ENCODE measurements at regions not wholly inside any gene's neighbourhood (a gene's known extent, or its start where the extent isn't known, plus 50 kb on each side); places are given as distances from the start of the nearest gene placed in this dataset.

GRCh38 chr13:64505336-64505910 is 2724.7 kb downstream of the PCDH9 start:
- no peaks in the 10 kb centered on the region for H3K4me1 ChIP-seq
- H3K27me3 ChIP-seq: no peaks in the 10 kb centered on the region
- ATAC-seq: no peak
- H3K27ac ChIP-seq: no peak overlapping the region
- WGBS, 2 donors (ENCODE audit: low coverage in 1 of 2): 48 to 79% methylated on average over 3 to 4 of the region's 4 CpGs
- no peaks in the 10 kb centered on the region for H3K36me3 ChIP-seq
- no peak for TF ChIP-seq EP300 (IDR thresholded peaks at IDR 0.05)
- no peak overlapping the region for H3K4me3 ChIP-seq
- H3K9me3 ChIP-seq: no peaks in the 10 kb centered on the region

GRCh38 chr13:64488731-64489130 is 2741.4 kb downstream of the PCDH9 start:
- ATAC-seq: no peak
- Histone ChIP-seq H3K4me3 (no peak overlapping the region), H3K9me3 (no peaks in the 10 kb centered on the region), H3K27me3 (no peaks in the 10 kb centered on the region), H3K4me1 (no peaks in the 10 kb centered on the region), H3K36me3 (no peaks in the 10 kb centered on the region), H3K27ac (no peak overlapping the region)
- TF ChIP-seq POLR2AphosphoS5 (IDR thresholded peaks at IDR 0.05) (no peak), POLR2A (IDR thresholded peaks at IDR 0.05) (no peak), EP300 (IDR thresholded peaks at IDR 0.05) (no peak), CTCF (IDR thresholded peaks at IDR 0.05) (no peak)

GRCh38 chr13:64482373-64482772 is 2747.8 kb downstream of the PCDH9 start:
- no peak overlapping the region for H3K4me3 ChIP-seq
- H3K4me1 ChIP-seq: no peaks in the 10 kb centered on the region
- 94 to 96% methylated on average over 2 to 3 of the region's 3 CpGs for WGBS, 2 donors (ENCODE audit: low coverage in 1 of 2)
- H3K36me3 ChIP-seq: no peaks in the 10 kb centered on the region
- no peaks in the 10 kb centered on the region for H3K27me3 ChIP-seq
- H3K9me3 ChIP-seq: no peaks in the 10 kb centered on the region
- TF ChIP-seq CTCF (IDR thresholded peaks at IDR 0.05) (no peak), POLR2A (IDR thresholded peaks at IDR 0.05) (no peak), POLR2AphosphoS5 (IDR thresholded peaks at IDR 0.05) (no peak), EP300 (IDR thresholded peaks at IDR 0.05) (no peak)
- no peak for ATAC-seq
- H3K27ac ChIP-seq: no peak overlapping the region

GRCh38 chr13:64480672-64481071 is 2749.5 kb downstream of the PCDH9 start:
- TF ChIP-seq POLR2AphosphoS5 (IDR thresholded peaks at IDR 0.05) (no peak), POLR2A (IDR thresholded peaks at IDR 0.05) (no peak), CTCF (IDR thresholded peaks at IDR 0.05) (no peak), EP300 (IDR thresholded peaks at IDR 0.05) (no peak)
- H3K4me1 ChIP-seq: no peaks in the 10 kb centered on the region
- ATAC-seq: no peak
- no peak overlapping the region for H3K27ac ChIP-seq
- no peaks in the 10 kb centered on the region for H3K27me3 ChIP-seq
- H3K9me3 ChIP-seq: no peaks in the 10 kb centered on the region
- 0 to 7% methylated on average over 1 of the region's 1 CpG for WGBS, 2 donors (ENCODE audit: low coverage in 1 of 2)
- no peaks in the 10 kb centered on the region for H3K36me3 ChIP-seq
- no peak overlapping the region for H3K4me3 ChIP-seq

GRCh38 chr13:64480211-64480610 is 2749.9 kb downstream of the PCDH9 start:
- Histone ChIP-seq H3K9me3 (no peaks in the 10 kb centered on the region), H3K4me1 (no peaks in the 10 kb centered on the region), H3K36me3 (no peaks in the 10 kb centered on the region), H3K27ac (no peak overlapping the region), H3K27me3 (no peaks in the 10 kb centered on the region), H3K4me3 (no peak overlapping the region)
- WGBS, 2 donors (ENCODE audit: low coverage in 1 of 2): 78 to 82% methylated on average over 1 of the region's 1 CpG
- TF ChIP-seq POLR2AphosphoS5 (IDR thresholded peaks at IDR 0.05): no peak
- TF ChIP-seq CTCF (IDR thresholded peaks at IDR 0.05): no peak
- no peak for TF ChIP-seq EP300 (IDR thresholded peaks at IDR 0.05)
- TF ChIP-seq POLR2A (IDR thresholded peaks at IDR 0.05): no peak
- ATAC-seq: no peak

Measured in gastroesophageal sphincter (tissue), 4 donors.